CD4-positive, alpha-beta T cell (primary cell): ENCODE measurements at regions not wholly inside any gene's neighbourhood (a gene's known extent, or its start where the extent isn't known, plus 50 kb on each side); places are given as distances from the start of the nearest gene placed in this dataset.

Experiments used
- ATAC-seq: fragments of 200-7000 bp; cut with Tn5 transposase; one replicate; pipeline ENCODE4 v1.10.0; 2022; ENCODE audit warnings: mild to moderate bottlenecking; ENCODE audit not compliant: poor library complexity
- CTCF ChIA-PET: fragments of 350-600 bp; sonication (Branson Sonifier 250); formaldehyde crosslinking; loops from one replicate; lab custom pipeline; 2021; ENCODE audit warnings: antibody characterized with exemption, inconsistent platforms; lab: Charles Lee
- POLR2A ChIA-PET: fragments of 350-600 bp; sonication (Branson Sonifier 250); formaldehyde crosslinking; loops from one replicate; lab custom pipeline; 2021; ENCODE audit warnings: antibody characterized with exemption, inconsistent platforms; lab: Charles Lee
- DNase-seq, 14 experiments: peaks; one replicate each; pipeline ENCODE4 v3.0.0-alpha.2; 2013 to 2020; ENCODE audit warnings: mixed read lengths in 2 of 14
- H3K27ac ChIP-seq, 2 donors: one replicate each; pipeline versions ENCODE4 v1.5.1 to v1.7.0; 2013; ENCODE audit warnings: low read length in 2 of 2, low read depth in 1 of 2, mild to moderate bottlenecking in 1 of 2
- H3K27me3 ChIP-seq, 2 experiments: 1 replicate in 1 of 2; 2 replicates in 1 of 2; pipeline versions ENCODE4 v1.6.1 to v1.7.0; 2013; ENCODE audit warnings: low read length in 2 of 2, control low read depth in 1 of 2, mild to moderate bottlenecking in 1 of 2, moderate library complexity in 1 of 2; ENCODE audit not compliant: insufficient read depth in 2 of 2, control insufficient read depth in 1 of 2
- H3K36me3 ChIP-seq: one replicate; pipeline ENCODE4 v1.6.1; 2013; ENCODE audit warnings: low read length, control low read depth; ENCODE audit not compliant: insufficient read depth
- H3K4me1 ChIP-seq: one replicate; pipeline ENCODE4 v1.6.1; 2013; ENCODE audit warnings: low read length, control low read depth; ENCODE audit not compliant: insufficient read depth
- H3K4me3 ChIP-seq: one replicate; pipeline ENCODE4 v1.5.1; 2013; ENCODE audit warnings: mild to moderate bottlenecking, low read length, moderate library complexity
- H3K9me3 ChIP-seq, 2 experiments: 1 replicate in 1 of 2; 2 replicates in 1 of 2; pipeline versions ENCODE4 v1.6.1 to v1.7.0; 2013; ENCODE audit warnings: low read length in 2 of 2, mild to moderate bottlenecking in 2 of 2, control low read depth in 1 of 2, moderate library complexity in 1 of 2; ENCODE audit not compliant: control insufficient read depth in 1 of 2, insufficient read depth in 1 of 2
- H3K27ac Mint-ChIP-seq: one replicate; pipeline ENCODE4 v1.8.0; 2020; ENCODE audit warnings: mixed read lengths
- H3K27me3 Mint-ChIP-seq: one replicate; pipeline ENCODE4 v1.8.0; 2021; ENCODE audit warnings: mixed read lengths
- H3K36me3 Mint-ChIP-seq: one replicate; pipeline ENCODE4 v1.8.0; 2021; ENCODE audit warnings: low read depth, mixed read lengths
- H3K4me1 Mint-ChIP-seq: one replicate; pipeline ENCODE4 v1.8.0; 2021; ENCODE audit warnings: low read depth, mixed read lengths
- H3K4me3 Mint-ChIP-seq: one replicate; pipeline ENCODE4 v1.8.0; 2020; ENCODE audit warnings: mild to moderate bottlenecking, mixed read lengths
- H3K9me3 Mint-ChIP-seq: one replicate; pipeline ENCODE4 v1.8.0; 2020; ENCODE audit warnings: mixed read lengths
- CTCF ChIP-seq: fragments of 200-600 bp; IDR thresholded peaks from one replicate; pipeline ENCODE4 v1.8.0; 2022; ENCODE audit warnings: antibody characterized with exemption, mild to moderate bottlenecking
- intact Hi-C, 2 experiments: fragments of 100-400 bp; cut with DNase I in 1 of 2; cut with micrococcal nuclease in 1 of 2; formaldehyde crosslinking; loops; one replicate each; pipeline versions ENCODE4 v1.15.1 to v1.9.0; 2023 to 2025; cut with DNase I, micrococcal nuclease

GRCh38 chr4:4918067-4918466, 58.6 kb downstream of the MSX1 start:
- H3K36me3 Mint-ChIP-seq = no peaks in the 10 kb centered on the region
- H3K27me3 ChIP-seq = peaks cover 0 to 5% of the 10 kb centered on the region in 2 experiments
- peaks cover 14% of the 10 kb centered on the region for H3K4me1 ChIP-seq
- ATAC-seq = no peak
- peaks cover 0 to 11% of the 10 kb centered on the region in 2 experiments for H3K9me3 ChIP-seq
- ChIA-PET CTCF (no interaction called here), POLR2A (no interaction called here)
- H3K36me3 ChIP-seq = no peaks in the 10 kb centered on the region
- intact Hi-C loops = no loop called here
- H3K27ac Mint-ChIP-seq = no peak overlapping the region
- no peak overlapping the region for H3K4me3 Mint-ChIP-seq
- peaks cover 13% of the 10 kb centered on the region for H3K27me3 Mint-ChIP-seq
- peaks cover 13% of the 10 kb centered on the region for H3K4me1 Mint-ChIP-seq
- H3K4me3 ChIP-seq = no peak overlapping the region
- no peak for DNase-seq
- no peaks in the 10 kb centered on the region for H3K9me3 Mint-ChIP-seq
- H3K27ac ChIP-seq = no peak overlapping the region
- no peak for TF ChIP-seq CTCF

GRCh38 chr4:4919927-4920326, 60.5 kb downstream of the MSX1 start:
- no peak overlapping the region for H3K27ac Mint-ChIP-seq
- H3K27me3 Mint-ChIP-seq = peaks cover 21% of the 10 kb centered on the region
- no peak overlapping the region for H3K4me3 ChIP-seq
- H3K4me1 ChIP-seq = peaks cover 16% of the 10 kb centered on the region
- no peak for ATAC-seq
- H3K36me3 ChIP-seq = no peaks in the 10 kb centered on the region
- ChIA-PET CTCF (no interaction called here), POLR2A (no interaction called here)
- no peak for TF ChIP-seq CTCF
- H3K4me1 Mint-ChIP-seq = peaks cover 13% of the 10 kb centered on the region
- no peaks in the 10 kb centered on the region for H3K9me3 Mint-ChIP-seq
- no peak for DNase-seq
- H3K4me3 Mint-ChIP-seq = no peak overlapping the region
- H3K9me3 ChIP-seq = peaks cover 0 to 14% of the 10 kb centered on the region in 2 experiments
- no peak overlapping the region for H3K27ac ChIP-seq
- peaks cover 0 to 5% of the 10 kb centered on the region in 2 experiments for H3K27me3 ChIP-seq
- intact Hi-C loops = no loop called here
- H3K36me3 Mint-ChIP-seq = no peaks in the 10 kb centered on the region

- intact Hi-C loops = no loop called here
- Mint-ChIP-seq H3K36me3 (no peaks in the 10 kb centered on the region), H3K9me3 (no peaks in the 10 kb centered on the region), H3K27me3 (peaks cover 30% of the 10 kb centered on the region), H3K27ac (no peak overlapping the region), H3K4me3 (no peak overlapping the region), H3K4me1 (peaks cover 13% of the 10 kb centered on the region)
- Histone ChIP-seq H3K27me3 (peaks cover 0 to 9% of the 10 kb centered on the region in 2 experiments), H3K27ac (no peak overlapping the region), H3K36me3 (no peaks in the 10 kb centered on the region), H3K9me3 (peaks cover 0 to 14% of the 10 kb centered on the region in 2 experiments), H3K4me3 (no peak overlapping the region), H3K4me1 (peaks cover 16% of the 10 kb centered on the region)
- DNase-seq (no peak), ATAC-seq (no peak)
- ChIA-PET POLR2A (no interaction called here), CTCF (no interaction called here)
- no peak for TF ChIP-seq CTCF
Observed at GRCh38 chr4:4921077-4921476, 61.6 kb downstream of the MSX1 start.
